Smooth muscle cell (in vitro differentiated cells): ENCODE measurements at regions not wholly inside any gene's neighbourhood (a gene's known extent, or its start where the extent isn't known, plus 50 kb on each side); places are given as distances from the start of the nearest gene placed in this dataset.

Experiments used
- DNase-seq: peaks from one replicate; lab custom pipeline; 2025; ENCODE audit not compliant: unreplicated experiment; lab: John Stamatoyannopoulos, UW
- H2AFZ ChIP-seq: fragments of 200-600 bp; sonication (generic); 2 replicates; pipeline ENCODE4 v1.6.0; 2016; ENCODE audit warnings: antibody characterized with exemption, low read depth, mild to moderate bottlenecking
- H3F3A ChIP-seq: fragments of 200-600 bp; sonication (generic); 2 replicates; pipeline ENCODE4 v1.6.0; 2017; ENCODE audit warnings: antibody characterized with exemption, low read depth
- H3K27ac ChIP-seq: fragments of 200-600 bp; sonication (generic); 2 replicates; pipeline ENCODE4 v1.5.1; 2016; ENCODE audit warnings: low read depth, mild to moderate bottlenecking
- H3K27me3 ChIP-seq: fragments of 200-600 bp; sonication (generic); 2 replicates; pipeline ENCODE4 v1.6.1; 2016; ENCODE audit warnings: low read depth, mild to moderate bottlenecking
- H3K36me3 ChIP-seq: fragments of 200-600 bp; sonication (generic); 2 replicates; pipeline ENCODE4 v1.5.1; 2016; ENCODE audit warnings: low read depth
- H3K4me1 ChIP-seq: fragments of 200-600 bp; sonication (generic); 2 replicates; pipeline ENCODE4 v1.5.1; 2016; ENCODE audit warnings: low read depth
- H3K4me2 ChIP-seq: fragments of 200-600 bp; sonication (generic); 2 replicates; pipeline ENCODE4 v1.6.0; 2016; ENCODE audit warnings: mild to moderate bottlenecking
- H3K4me3 ChIP-seq: fragments of 200-600 bp; sonication (generic); 2 replicates; pipeline ENCODE4 v1.5.1; 2016; ENCODE audit warnings: mild to moderate bottlenecking
- H3K79me2 ChIP-seq: fragments of 200-600 bp; sonication (generic); 2 replicates; pipeline ENCODE4 v1.6.0; 2016; ENCODE audit warnings: low read depth, mild to moderate bottlenecking
- H3K9ac ChIP-seq: fragments of 200-600 bp; sonication (generic); 2 replicates; pipeline ENCODE4 v1.6.0; 2016; ENCODE audit warnings: low read depth
- H3K9me3 ChIP-seq: fragments of 200-600 bp; sonication (generic); replicated peaks from 2 replicates; pipeline ENCODE4 v1.5.1; 2016; ENCODE audit warnings: low read depth
- H4K20me1 ChIP-seq: fragments of 200-600 bp; sonication (generic); 2 replicates; pipeline ENCODE4 v1.6.0; 2016; ENCODE audit warnings: low read depth
- WGBS: methylation state at CpG from one replicate; pipeline ENCODE4 v1.1.7; 2016; ENCODE audit warnings: low lambda C conversion rate; 5-methylcytosine and 5-hydroxymethylcytosine counted together
- TF ChIP-seq, protein P1 (sequence below): fragments of 200-600 bp; sonication (generic); IDR thresholded peaks from 2 replicates; pipeline ENCODE4 v1.5.1; 2017; ENCODE audit warnings: borderline replicate concordance, mild to moderate bottlenecking, antibody characterized with exemption; ENCODE audit not compliant: insufficient read depth, poor library complexity, severe bottlenecking

DNA sequence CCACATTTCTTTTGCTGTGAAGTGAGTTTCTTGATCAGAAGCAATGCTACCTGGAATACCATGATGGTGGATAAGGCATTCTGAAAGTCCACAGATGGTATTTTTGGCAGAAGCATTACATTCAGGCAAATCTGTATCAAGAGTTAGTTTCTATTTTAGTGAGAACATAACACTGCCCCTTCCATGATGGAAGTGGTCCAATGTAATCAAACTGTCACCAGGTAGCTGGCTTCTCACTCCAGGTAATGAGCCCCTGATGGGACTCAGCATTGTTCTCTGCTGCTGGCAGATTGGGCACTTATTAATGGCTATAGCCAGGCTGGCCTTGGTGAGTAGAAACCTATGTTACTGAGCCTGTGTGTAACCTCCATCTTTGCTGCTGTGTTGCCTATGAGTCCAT is 80.7 kb downstream of the KCNA5 start:
- no peak overlapping the region for H3K9ac ChIP-seq
- no peaks in the 10 kb centered on the region for H3K4me1 ChIP-seq
- no peaks in the 10 kb centered on the region for H3F3A ChIP-seq
- no peaks in the 10 kb centered on the region for H3K27me3 ChIP-seq
- DNase-seq = no peak
- no peaks in the 10 kb centered on the region for H3K9me3 ChIP-seq
- no peak overlapping the region for H3K4me2 ChIP-seq
- no peaks in the 10 kb centered on the region for H3K79me2 ChIP-seq
- H3K4me3 ChIP-seq = no peak overlapping the region
- TF ChIP-seq, protein P1, sequence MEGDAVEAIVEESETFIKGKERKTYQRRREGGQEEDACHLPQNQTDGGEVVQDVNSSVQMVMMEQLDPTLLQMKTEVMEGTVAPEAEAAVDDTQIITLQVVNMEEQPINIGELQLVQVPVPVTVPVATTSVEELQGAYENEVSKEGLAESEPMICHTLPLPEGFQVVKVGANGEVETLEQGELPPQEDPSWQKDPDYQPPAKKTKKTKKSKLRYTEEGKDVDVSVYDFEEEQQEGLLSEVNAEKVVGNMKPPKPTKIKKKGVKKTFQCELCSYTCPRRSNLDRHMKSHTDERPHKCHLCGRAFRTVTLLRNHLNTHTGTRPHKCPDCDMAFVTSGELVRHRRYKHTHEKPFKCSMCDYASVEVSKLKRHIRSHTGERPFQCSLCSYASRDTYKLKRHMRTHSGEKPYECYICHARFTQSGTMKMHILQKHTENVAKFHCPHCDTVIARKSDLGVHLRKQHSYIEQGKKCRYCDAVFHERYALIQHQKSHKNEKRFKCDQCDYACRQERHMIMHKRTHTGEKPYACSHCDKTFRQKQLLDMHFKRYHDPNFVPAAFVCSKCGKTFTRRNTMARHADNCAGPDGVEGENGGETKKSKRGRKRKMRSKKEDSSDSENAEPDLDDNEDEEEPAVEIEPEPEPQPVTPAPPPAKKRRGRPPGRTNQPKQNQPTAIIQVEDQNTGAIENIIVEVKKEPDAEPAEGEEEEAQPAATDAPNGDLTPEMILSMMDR = no peak
- H4K20me1 ChIP-seq = no peaks in the 10 kb centered on the region
- H2AFZ ChIP-seq = no peak overlapping the region
- no peaks in the 10 kb centered on the region for H3K36me3 ChIP-seq
- H3K27ac ChIP-seq = no peak overlapping the region

DNA sequence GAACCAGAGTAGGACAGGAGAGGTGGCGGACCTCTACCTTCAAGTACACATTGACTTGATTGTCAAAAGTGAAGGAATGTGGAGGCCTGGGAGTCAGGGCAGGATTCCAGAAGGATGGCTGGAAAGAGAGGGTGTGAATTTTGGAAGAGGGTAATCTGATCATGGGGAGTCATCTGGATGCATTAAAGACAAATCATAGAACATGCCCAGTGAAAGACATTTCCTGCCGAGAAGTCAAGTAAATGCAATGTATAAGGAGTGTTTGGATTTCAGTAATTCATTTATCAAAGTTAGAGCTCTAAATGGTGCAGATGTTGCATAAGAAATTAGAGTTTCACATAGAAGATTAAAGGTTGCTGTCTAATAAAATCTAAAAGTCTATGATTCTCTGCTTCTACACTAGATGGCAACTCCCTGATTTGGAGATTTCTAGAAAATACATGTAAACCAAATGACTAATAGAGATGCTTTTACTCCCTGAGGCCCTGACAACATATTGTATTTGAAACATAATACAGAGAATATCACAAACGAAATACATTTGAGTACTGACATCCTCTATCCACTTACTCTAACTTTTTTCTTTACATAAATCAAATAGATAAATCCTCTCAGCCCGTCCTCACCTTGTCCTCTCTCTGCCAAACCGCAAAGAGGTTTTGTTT is 91.3 kb downstream of the KCNA5 start:
- 94% methylated on average over 5 of the region's 5 CpGs for WGBS
- H3K4me2 ChIP-seq = no peak overlapping the region
- H3K4me1 ChIP-seq = no peaks in the 10 kb centered on the region
- H3K9me3 ChIP-seq = no peaks in the 10 kb centered on the region
- H3K4me3 ChIP-seq = no peak overlapping the region
- H3K79me2 ChIP-seq = no peaks in the 10 kb centered on the region
- no peak for DNase-seq
- H3F3A ChIP-seq = no peaks in the 10 kb centered on the region
- no peaks in the 10 kb centered on the region for H3K36me3 ChIP-seq
- no peaks in the 10 kb centered on the region for H4K20me1 ChIP-seq
- H3K27ac ChIP-seq = no peak overlapping the region
- H2AFZ ChIP-seq = no peak overlapping the region
- H3K27me3 ChIP-seq = no peaks in the 10 kb centered on the region
- TF ChIP-seq, protein P1 = no peak
- no peak overlapping the region for H3K9ac ChIP-seq

DNA sequence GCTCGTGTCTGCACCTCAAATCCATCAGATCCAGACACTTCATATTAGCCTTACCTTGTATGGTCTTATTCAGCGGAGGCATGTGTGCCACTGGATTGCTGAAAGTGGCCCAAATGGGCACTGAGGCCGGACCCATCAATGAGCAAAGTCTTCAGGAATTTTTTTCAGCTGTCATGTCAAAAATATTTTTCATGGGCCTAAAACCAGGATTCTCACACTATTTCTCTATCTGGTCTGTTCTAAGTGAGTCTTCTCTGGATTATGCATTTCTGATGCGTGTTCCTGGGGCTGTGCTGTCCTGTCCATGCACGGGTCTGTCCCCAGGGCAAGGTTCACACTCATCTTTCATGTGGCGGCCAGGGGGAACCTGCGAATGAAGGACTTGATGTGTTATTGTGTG is 94.6 kb downstream of the KCNA5 start:
- Histone ChIP-seq H3K9ac (no peak overlapping the region), H3K9me3 (no peaks in the 10 kb centered on the region), H4K20me1 (no peaks in the 10 kb centered on the region), H3F3A (no peaks in the 10 kb centered on the region), H3K4me1 (peaks cover 7% of the 10 kb centered on the region), H3K4me3 (no peak overlapping the region), H3K27ac (no peak overlapping the region), H3K4me2 (no peak overlapping the region), H2AFZ (no peak overlapping the region), H3K36me3 (no peaks in the 10 kb centered on the region), H3K79me2 (no peaks in the 10 kb centered on the region), H3K27me3 (no peaks in the 10 kb centered on the region)
- TF ChIP-seq, protein P1 = no peak
- no peak for DNase-seq
- WGBS = 93% methylated on average over 7 of the region's 7 CpGs

- DNase-seq = no peak
- Histone ChIP-seq H4K20me1 (no peaks in the 10 kb centered on the region), H3K4me3 (no peak overlapping the region), H2AFZ (peak overlapping the region; percentile 22), H3K4me2 (no peak overlapping the region), H3K9me3 (no peaks in the 10 kb centered on the region), H3F3A (no peaks in the 10 kb centered on the region), H3K4me1 (peaks cover 7% of the 10 kb centered on the region), H3K79me2 (no peaks in the 10 kb centered on the region), H3K27ac (no peak overlapping the region), H3K27me3 (no peaks in the 10 kb centered on the region), H3K9ac (no peak overlapping the region), H3K36me3 (no peaks in the 10 kb centered on the region)
- TF ChIP-seq, protein P1 = no peak
Measured at GRCh38 chr12:5138845-5139244, 95.2 kb downstream of the KCNA5 start.
